ENCODE measurements at regions not wholly inside any gene's neighbourhood (a gene's known extent, or its start where the extent isn't known, plus 50 kb on each side); places are given as distances from the start of the nearest gene placed in this dataset.

GRCh38 chr4:12244973-12245372, 816.3 kb upstream of the HS3ST1 start:
- in situ Hi-C loops (cut with HindIII; ENCODE audit: low sequenced_read_pairs) = no loop called here

GRCh38 chr4:12242354-12242753, 813.7 kb upstream of the HS3ST1 start:
- in situ Hi-C loops (cut with HindIII; ENCODE audit: low sequenced_read_pairs) = no loop called here

- in situ Hi-C loops (cut with HindIII; ENCODE audit: low sequenced_read_pairs) = no loop called here
Measured at GRCh38 chr4:12239897-12240636, 811.4 kb upstream of the HS3ST1 start.

GRCh38 chr4:12231098-12231497, 802.4 kb upstream of the HS3ST1 start:
- in situ Hi-C loops (cut with HindIII; ENCODE audit: low sequenced_read_pairs) = no loop called here

GRCh38 chr4:12221031-12221430, 792.3 kb upstream of the HS3ST1 start:
- in situ Hi-C loops (cut with HindIII; ENCODE audit: low sequenced_read_pairs) = no loop called here

DNA sequence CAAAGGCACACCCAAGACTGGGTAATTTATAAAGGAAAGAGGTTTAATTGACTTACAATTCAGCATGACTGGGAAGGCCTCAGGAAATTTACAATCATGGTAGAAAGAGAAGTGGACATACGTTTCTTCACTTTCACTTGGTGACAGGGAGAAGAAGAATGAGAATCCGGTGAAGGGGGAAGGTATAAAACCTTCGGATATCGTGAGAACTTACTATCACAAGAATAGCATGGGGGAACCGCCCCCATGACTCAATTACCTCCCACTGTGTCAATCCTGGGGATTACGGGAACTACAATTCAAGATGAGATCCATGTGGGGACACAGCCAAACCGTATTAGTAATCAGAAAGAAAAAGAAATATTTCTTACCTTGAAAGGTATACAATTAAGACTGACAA, 782.9 kb upstream of the HS3ST1 start:
- in situ Hi-C loops (cut with HindIII; ENCODE audit: low sequenced_read_pairs) = no loop called here

DNA sequence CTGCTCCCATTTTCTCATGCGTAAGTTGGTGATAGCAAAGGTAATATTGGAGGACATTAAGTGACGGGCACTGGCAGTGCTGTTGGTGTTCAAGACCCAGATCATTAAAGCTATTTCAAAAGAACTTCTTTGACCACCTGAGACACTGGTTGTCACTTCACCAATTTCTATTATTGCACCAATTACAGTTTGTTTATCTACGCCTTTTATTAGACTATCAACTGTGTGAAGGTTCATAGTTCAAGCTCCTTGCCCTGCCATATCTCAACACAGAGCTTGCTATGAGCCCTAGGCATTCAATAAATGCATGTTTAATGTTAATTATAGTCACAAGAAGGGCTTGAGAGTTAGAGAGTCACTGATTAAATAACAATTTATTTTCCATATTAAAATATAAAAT, 778.7 kb upstream of the HS3ST1 start:
- in situ Hi-C loops (cut with HindIII; ENCODE audit: low sequenced_read_pairs) = no loop called here

DNA sequence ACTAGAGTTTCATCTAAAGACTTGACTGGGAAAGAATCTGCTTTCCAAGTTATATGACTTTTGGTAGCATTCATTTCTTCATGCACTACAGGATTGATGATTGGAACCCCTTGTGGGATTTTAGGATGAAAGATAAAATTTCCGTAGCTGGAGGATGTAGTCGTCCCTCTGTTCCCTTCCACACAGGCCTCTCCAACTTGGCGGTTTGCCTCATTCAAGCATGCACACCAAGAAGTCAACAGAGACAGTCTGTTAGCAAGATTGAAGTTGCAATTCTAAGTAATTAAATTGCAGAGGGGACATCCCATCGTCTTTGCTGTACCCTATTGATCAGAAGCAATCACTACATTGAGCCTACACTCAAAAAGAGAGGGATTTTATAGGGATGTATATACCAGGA, 777.4 kb upstream of the HS3ST1 start:
- in situ Hi-C loops (cut with HindIII; ENCODE audit: low sequenced_read_pairs) = no loop called here

DNA sequence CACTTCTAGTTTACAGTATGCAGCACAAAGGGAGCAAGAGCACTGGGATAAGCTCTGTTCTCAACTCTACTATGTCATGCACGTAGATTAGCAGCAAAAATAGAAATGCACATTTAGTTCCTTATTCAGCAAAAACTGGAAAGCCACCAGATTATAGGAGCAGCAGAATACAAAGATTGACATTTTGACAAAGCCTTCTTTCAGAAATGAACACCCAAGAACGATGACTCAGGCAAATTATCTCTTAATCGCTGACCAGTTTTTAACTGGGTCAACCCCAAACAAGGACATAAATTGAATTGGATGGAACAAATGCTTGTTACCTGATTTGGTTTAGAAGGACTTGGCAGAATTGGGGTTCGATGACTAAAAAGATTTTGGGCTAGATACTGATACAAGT, 775.3 kb upstream of the HS3ST1 start:
- in situ Hi-C loops (cut with HindIII; ENCODE audit: low sequenced_read_pairs) = no loop called here

- in situ Hi-C loops (cut with HindIII; ENCODE audit: low sequenced_read_pairs) = no loop called here
Measured at GRCh38 chr4:12200226-12200625, 771.5 kb upstream of the HS3ST1 start.

DNA sequence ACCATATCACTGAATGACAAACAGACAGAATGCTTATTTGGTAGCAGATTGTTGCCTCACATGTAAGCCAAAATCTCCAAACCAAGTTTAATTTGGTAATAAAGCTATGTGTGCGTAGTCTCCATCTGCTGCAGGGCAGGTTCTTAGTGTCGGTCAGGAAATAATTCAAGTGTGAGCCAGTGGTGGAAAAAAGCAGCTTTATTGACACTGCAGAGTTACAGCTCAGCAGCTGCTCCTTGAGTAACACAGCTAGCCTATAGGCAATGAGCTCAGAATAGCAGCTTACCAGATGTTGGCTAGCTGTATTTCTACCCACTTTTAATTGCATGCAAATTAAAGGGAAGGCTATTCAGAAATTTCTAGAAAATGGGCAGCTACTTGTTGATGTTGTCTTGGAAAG, 757.8 kb upstream of the HS3ST1 start:
- in situ Hi-C loops (cut with HindIII; ENCODE audit: low sequenced_read_pairs) = no loop called here

- in situ Hi-C loops (cut with HindIII; ENCODE audit: low sequenced_read_pairs) = no loop called here
Measured at GRCh38 chr4:12178614-12179610, 750.2 kb upstream of the HS3ST1 start.

DNA sequence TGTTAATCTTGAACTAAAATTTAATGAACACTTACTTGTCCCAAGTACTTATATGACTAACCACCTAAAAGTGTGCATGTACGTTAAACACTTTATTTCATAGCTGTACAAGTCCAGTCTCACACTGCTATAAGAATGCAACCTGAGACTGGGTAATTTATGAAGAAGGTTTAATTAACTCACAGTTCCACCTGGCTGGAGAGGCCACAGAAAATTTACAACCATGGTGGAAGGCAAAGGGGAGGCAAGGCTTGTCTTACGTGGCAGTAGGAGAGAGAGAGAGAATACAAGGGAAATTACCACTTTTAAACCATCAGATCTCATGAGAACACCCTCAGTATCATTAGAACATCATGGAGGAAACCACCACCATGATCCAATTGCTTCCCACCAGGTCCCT, 748.7 kb upstream of the HS3ST1 start:
- in situ Hi-C loops (cut with HindIII; ENCODE audit: low sequenced_read_pairs) = no loop called here

DNA sequence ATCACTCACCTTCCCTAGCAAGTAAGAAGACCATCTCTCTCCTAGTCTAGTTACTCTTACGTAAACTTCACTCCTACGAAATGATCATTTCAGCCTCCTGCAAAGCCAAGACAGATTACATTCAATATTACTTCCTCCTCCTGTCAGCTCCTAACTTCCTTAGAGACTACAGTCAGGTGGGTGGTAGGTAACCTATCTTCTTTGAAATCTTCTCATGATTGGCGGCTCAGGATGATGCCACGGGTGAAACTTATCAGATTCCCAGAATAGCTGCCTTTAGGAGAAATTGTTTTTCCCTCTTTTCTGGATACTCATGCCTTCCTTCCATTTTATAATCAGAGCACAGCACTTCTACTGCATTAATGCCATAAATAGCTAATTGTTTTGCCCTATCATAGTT, 744.8 kb upstream of the HS3ST1 start:
- in situ Hi-C loops (cut with HindIII; ENCODE audit: low sequenced_read_pairs) = no loop called here

GRCh38 chr4:12172198-12172973, 743.7 kb upstream of the HS3ST1 start:
- in situ Hi-C loops (cut with HindIII; ENCODE audit: low sequenced_read_pairs) = no loop called here

DNA sequence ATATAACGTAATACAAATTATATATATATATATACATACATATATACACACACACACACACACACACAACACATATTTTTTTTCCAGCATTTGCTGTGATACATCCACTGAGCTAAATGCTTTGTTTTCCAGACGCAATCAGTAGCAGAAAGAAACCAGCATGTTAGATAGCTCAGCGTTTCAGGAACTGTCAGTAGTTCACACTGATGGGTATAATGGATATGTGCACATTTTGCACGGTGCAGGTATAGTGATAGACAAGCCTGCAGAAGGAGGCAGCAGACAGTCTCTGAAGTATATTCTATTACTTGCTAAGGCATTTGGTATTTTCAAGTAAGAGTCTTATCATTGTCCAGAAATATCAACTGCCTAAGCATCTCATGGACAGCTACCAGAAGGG, 741.6 kb upstream of the HS3ST1 start:
- in situ Hi-C loops (cut with HindIII; ENCODE audit: low sequenced_read_pairs) = no loop called here

DNA sequence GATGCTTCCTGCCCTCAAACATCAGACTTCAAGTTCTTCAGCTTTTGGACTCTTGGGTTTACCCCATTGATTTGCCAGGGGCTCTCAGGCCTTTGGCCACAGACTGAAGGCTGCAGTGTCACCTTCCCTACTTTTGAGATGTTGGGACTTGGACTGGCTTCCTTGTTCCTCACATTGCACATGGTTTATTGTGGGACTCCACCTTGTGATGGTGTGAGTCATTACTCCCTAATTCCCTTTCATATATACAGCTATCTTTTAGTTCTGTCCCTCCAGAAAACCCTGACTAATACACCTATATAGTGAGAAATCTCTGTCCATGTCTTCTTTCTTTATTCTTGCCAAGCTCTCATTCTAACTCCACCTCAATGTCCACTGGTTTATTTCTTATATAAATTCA, 736.9 kb upstream of the HS3ST1 start:
- in situ Hi-C loops (cut with HindIII; ENCODE audit: low sequenced_read_pairs) = no loop called here

- in situ Hi-C loops (cut with HindIII; ENCODE audit: low sequenced_read_pairs) = no loop called here
Measured at GRCh38 chr4:12146339-12146738, 717.6 kb upstream of the HS3ST1 start.

- in situ Hi-C loops (cut with HindIII; ENCODE audit: low sequenced_read_pairs) = no loop called here
Measured at GRCh38 chr4:12145768-12146167, 717.1 kb upstream of the HS3ST1 start.

DNA sequence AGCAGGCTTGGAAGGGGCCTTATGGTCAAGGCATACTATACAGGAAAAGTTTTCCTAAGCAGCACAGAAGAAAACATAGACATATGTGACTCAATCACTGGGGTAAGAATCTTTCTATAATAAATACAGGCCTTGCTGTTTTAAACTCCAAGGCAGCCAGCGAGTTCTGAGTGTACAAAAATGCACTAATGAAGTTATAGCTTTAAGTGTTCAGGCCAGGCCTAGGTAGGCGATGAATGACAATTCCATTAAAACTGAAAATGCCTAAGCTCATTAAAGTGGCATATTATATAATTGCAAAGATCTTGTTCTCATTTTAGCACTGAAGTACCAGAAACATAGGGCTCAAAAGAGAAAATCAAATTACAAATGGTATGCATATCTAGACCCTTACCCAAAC, 716.4 kb upstream of the HS3ST1 start:
- in situ Hi-C loops (cut with HindIII; ENCODE audit: low sequenced_read_pairs) = no loop called here

DNA sequence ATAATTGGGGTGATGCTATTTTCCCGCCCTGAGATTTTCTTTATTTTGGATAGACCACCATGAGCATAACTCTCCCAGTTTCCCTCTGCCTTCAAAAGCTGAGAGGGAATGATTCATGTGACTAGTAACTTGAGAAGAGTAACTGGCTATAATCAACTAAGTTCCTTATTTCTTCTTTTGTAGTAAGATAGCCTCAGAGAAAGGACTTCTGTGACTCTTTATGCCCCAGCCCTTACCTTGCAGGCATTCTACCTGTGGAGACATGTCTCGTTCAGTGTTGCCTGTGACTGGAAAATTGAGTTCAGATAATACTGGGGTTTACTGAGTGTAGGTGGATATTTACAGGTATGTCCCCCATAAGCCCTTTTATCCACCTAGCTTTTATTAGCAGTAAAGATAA, 715.4 kb upstream of the HS3ST1 start:
- in situ Hi-C loops (cut with HindIII; ENCODE audit: low sequenced_read_pairs) = no loop called here
